ENCODE measurements at regions not wholly inside any gene's neighbourhood (a gene's known extent, or its start where the extent isn't known, plus 50 kb on each side); places are given as distances from the start of the nearest gene placed in this dataset.

DNA sequence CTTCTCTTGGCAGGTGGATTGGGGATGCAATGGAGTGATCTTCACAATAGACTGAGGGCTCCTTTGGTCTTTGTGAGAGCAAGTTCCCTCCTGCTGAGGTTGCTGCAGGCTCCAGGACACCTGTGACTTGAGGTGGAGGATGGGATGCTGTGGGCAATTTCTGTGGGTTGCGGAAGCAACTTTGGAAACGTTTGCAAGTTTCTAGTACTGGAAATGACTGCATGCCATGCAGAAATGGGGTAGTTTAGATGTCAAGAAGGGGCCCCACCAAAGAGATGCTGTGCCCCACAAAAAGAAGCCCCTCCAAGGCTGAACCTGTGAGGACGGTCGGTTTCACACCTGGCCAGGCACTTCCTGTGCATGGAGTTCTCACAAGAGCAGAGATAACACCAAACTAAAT lies 80.4 kb upstream of the XCR1 start:
- Histone ChIP-seq H3K4me3 (no peak overlapping the region), H3K9ac (ENCODE audit: insufficient read depth in 1 of 2, low read depth in 2 of 2, low read length in 2 of 2) (no peak overlapping the region), H3K9me3 (replicated peaks; ENCODE audit: control insufficient read depth, insufficient read depth, low read depth, low read length) (no peaks in the 10 kb centered on the region), H3K4me2 (ENCODE audit: insufficient read depth, low read length) (no peak overlapping the region), H3K4me1 (replicated peaks in 1 of 2; ENCODE audit: control insufficient read depth in 2 of 2, insufficient read depth in 2 of 2, low read length in 2 of 2) (no peaks in the 10 kb centered on the region; a peak in 1 of 5 replicates), H4K20me1 (replicated peaks; ENCODE audit: control insufficient read depth, insufficient read depth, low read length) (no peaks in the 10 kb centered on the region), H2AFZ (ENCODE audit: low read depth, low read length) (no peak overlapping the region), H3K36me3 (ENCODE audit: control insufficient read depth, insufficient read depth, low read length) (no peaks in the 10 kb centered on the region), H3K27ac (ENCODE audit: extremely low read depth, low read depth, low read length) (no peak overlapping the region), H3K79me2 (ENCODE audit: control insufficient read depth, insufficient read depth, low read length) (no peaks in the 10 kb centered on the region), H3K27me3 (ENCODE audit: control insufficient read depth in 2 of 2, insufficient read depth in 2 of 2, low read length in 2 of 2) (peaks cover 0 to 6% of the 10 kb centered on the region in 2 experiments; a peak in 3 of 5 replicates), H3K9me1 (ENCODE audit: control insufficient read depth, insufficient read depth, low read length) (no peaks in the 10 kb centered on the region)
- FAIRE-seq (no peak), ATAC-seq (no peak), DNase-seq (ENCODE audit: extremely low read depth in 1 of 4, low spot score in 3 of 4) (no peak)
- in situ Hi-C loops (cut with MboI) (no loop called here), intact Hi-C loops (cut with micrococcal nuclease) (no loop called here)
- no TSS peak for BruUV-seq (replicated peaks)
- ChIA-PET CTCF (ENCODE audit: low intra/inter-chr PET ratio) (no interaction called here), POLR2A (no interaction called here)
- TF ChIP-seq CGGBP1 (CRISPR knock-in tag; IDR thresholded peaks at IDR 0.05) (no peak), FOXK1 (CRISPR knock-in tag; IDR thresholded peaks at IDR 0.05; ENCODE audit: borderline replicate concordance) (no peak), THRAP3 (IDR thresholded peaks at IDR 0.05; ENCODE audit: borderline replicate concordance) (no peak), GABPB2 (CRISPR knock-in tag; conservative IDR thresholded peaks at IDR 0.05) (no peak), CTCF (IDR thresholded peaks at IDR 0.05 in 2 of 3, conservative IDR thresholded peaks at IDR 0.05 in 1 of 3; ENCODE audit: insufficient read depth in 2 of 3, low read depth in 1 of 3, low read length in 3 of 3) (no peak), FOXP1 (CRISPR knock-in tag; IDR thresholded peaks at IDR 0.05) (no peak), ZNF3 (CRISPR knock-in tag; IDR thresholded peaks at IDR 0.05) (no peak), HIVEP1 (CRISPR knock-in tag; IDR thresholded peaks at IDR 0.05) (no peak), ZEB2 (IDR thresholded peaks at IDR 0.05) (no peak), CREBBP (IDR thresholded peaks at IDR 0.05; ENCODE audit: low read depth, low read length) (no peak), HDAC1 (IDR thresholded peaks at IDR 0.05) (no peak), GATA2 (CRISPR knock-in tag; IDR thresholded peaks at IDR 0.05) (no peak), BRD4 (IDR thresholded peaks at IDR 0.05) (no peak), HDGF (IDR thresholded peaks at IDR 0.05) (no peak), ZNF785 (CRISPR knock-in tag; IDR thresholded peaks at IDR 0.05) (no peak)
- TF ChIP-seq, protein P1, sequence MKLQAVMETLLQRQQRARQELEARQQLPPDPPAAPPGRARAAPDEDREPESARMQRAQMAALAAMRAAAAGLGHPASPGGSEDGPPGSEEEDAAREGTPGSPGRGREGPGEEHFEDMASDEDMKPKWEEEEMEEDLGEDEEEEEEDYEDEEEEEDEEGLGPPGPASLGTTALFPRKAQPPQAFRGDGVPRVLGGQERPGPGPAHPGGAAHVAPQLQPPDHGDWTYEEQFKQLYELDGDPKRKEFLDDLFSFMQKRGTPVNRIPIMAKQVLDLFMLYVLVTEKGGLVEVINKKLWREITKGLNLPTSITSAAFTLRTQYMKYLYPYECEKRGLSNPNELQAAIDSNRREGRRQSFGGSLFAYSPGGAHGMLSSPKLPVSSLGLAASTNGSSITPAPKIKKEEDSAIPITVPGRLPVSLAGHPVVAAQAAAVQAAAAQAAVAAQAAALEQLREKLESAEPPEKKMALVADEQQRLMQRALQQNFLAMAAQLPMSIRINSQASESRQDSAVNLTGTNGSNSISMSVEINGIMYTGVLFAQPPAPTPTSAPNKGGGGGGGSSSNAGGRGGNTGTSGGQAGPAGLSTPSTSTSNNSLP (IDR thresholded peaks at IDR 0.05; ENCODE audit: borderline replicate concordance, low read depth, low read length): no peak
- 2% methylated on average over 4 of the region's 4 CpGs for WGBS (ENCODE audit: insufficient coverage, low coverage, missing lambda C conversion rate)
